ENCODE measurements at regions not wholly inside any gene's neighbourhood (a gene's known extent, or its start where the extent isn't known, plus 50 kb on each side); places are given as distances from the start of the nearest gene placed in this dataset.

GRCh38 chr16:86048221-86048620, 149.3 kb downstream of the IRF8 start:
- TF ChIP-seq POLR2A (IDR thresholded peaks at IDR 0.05) (no peak), CTCF (IDR thresholded peaks at IDR 0.05) (no peak)
